ENCODE measurements at regions not wholly inside any gene's neighbourhood (a gene's known extent, or its start where the extent isn't known, plus 50 kb on each side); places are given as distances from the start of the nearest gene placed in this dataset.

DNA sequence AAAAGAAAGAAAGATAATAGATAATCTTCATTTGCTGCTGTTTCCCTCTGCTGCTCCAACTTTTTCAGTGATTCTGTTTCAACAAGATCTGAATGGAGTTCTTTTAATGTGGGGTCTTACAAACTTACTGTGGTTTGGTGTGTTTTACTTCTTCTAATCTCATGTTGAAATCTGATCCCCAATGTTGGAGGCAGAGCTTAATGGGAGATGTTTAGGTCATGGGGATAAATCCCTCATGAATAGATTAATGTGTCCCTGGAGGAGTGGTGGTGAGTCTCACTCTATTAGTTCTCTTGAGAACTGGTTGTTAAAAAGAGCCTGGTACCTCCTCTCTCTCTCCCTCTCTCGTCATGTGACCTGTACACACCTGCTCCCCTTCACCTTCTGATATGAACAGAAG, 442.4 kb downstream of the EPHA4 start:
- ATAC-seq, result no peak
- DNase-seq, result no peak
- Histone ChIP-seq H3K27ac (no peak overlapping the region), H3K4me1 (no peaks in the 10 kb centered on the region), H3K27me3 (no peaks in the 10 kb centered on the region), H3K4me3 (no peak overlapping the region), H3K36me3 (no peaks in the 10 kb centered on the region), H3K9me3 (no peaks in the 10 kb centered on the region)
- no peak for TF ChIP-seq POLR2A (IDR thresholded peaks at IDR 0.05)
- TF ChIP-seq, protein P1, sequence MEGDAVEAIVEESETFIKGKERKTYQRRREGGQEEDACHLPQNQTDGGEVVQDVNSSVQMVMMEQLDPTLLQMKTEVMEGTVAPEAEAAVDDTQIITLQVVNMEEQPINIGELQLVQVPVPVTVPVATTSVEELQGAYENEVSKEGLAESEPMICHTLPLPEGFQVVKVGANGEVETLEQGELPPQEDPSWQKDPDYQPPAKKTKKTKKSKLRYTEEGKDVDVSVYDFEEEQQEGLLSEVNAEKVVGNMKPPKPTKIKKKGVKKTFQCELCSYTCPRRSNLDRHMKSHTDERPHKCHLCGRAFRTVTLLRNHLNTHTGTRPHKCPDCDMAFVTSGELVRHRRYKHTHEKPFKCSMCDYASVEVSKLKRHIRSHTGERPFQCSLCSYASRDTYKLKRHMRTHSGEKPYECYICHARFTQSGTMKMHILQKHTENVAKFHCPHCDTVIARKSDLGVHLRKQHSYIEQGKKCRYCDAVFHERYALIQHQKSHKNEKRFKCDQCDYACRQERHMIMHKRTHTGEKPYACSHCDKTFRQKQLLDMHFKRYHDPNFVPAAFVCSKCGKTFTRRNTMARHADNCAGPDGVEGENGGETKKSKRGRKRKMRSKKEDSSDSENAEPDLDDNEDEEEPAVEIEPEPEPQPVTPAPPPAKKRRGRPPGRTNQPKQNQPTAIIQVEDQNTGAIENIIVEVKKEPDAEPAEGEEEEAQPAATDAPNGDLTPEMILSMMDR (IDR thresholded peaks at IDR 0.05 in 4 of 5, conservative IDR thresholded peaks at IDR 0.05 in 1 of 5), result no peak
- intact Hi-C loops (cut with DNase I; ENCODE audit: low total_unique reads) (no loop called here), in situ Hi-C loops (cut with MboI; ENCODE audit: low sequenced_read_pairs in 4 of 4) (no loop called here)

DNA sequence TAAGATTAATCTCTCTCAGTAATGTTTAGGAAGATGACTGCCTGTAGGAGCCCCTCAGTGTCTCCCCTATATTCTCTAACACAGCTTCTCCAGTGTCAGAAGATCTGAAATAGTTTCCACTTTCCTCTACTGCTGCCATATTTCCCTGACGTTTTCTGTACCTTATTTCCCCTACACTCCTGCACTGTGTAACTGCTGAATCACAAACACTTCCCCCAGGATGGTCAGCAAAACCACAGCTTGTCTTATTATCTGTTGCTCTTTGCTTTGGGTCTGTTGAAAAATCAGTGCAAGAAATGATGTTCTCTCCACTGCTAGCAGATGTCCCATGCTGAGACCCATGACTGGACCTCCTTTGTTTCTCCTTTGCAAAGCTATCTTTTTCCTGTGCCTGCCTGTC, 441.7 kb downstream of the EPHA4 start:
- no peaks in the 10 kb centered on the region for H3K4me1 ChIP-seq
- intact Hi-C loops (cut with DNase I; ENCODE audit: low total_unique reads) (no loop called here), in situ Hi-C loops (cut with MboI; ENCODE audit: low sequenced_read_pairs in 4 of 4) (no loop called here)
- no peaks in the 10 kb centered on the region for H3K27me3 ChIP-seq
- H3K27ac ChIP-seq, result no peak overlapping the region
- no peak overlapping the region for H3K4me3 ChIP-seq
- H3K36me3 ChIP-seq, result no peaks in the 10 kb centered on the region
- ATAC-seq, result no peak
- H3K9me3 ChIP-seq, result no peaks in the 10 kb centered on the region
- TF ChIP-seq, protein P1 (IDR thresholded peaks at IDR 0.05 in 4 of 5, conservative IDR thresholded peaks at IDR 0.05 in 1 of 5), result no peak
- TF ChIP-seq POLR2A (IDR thresholded peaks at IDR 0.05), result no peak
- no peak for DNase-seq

DNA sequence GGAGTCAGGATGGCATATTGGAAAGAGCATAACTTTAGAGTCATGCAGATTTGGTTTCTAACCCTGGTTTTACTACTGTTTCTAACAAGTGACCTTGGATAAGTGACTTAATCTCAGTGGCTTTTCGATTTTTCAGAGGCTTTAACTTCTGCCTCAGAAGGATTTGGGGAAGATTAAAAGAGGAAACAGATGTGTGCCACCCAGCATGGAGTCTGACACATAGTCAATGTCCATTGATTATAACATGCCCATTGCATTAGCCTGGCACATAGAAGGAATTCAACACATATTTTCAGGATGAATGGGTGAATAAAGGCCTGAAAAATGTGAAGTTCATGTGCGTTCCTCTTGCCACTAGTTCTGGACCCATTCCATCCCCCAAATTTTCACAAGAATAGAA, 438.2 kb downstream of the EPHA4 start:
- no peaks in the 10 kb centered on the region for H3K27me3 ChIP-seq
- H3K4me1 ChIP-seq, result peaks cover 0 to 6% of the 10 kb centered on the region in 2 donors
- intact Hi-C loops (cut with DNase I; ENCODE audit: low total_unique reads) (no loop called here), in situ Hi-C loops (cut with MboI; ENCODE audit: low sequenced_read_pairs in 4 of 4) (no loop called here)
- no peak overlapping the region for H3K4me3 ChIP-seq
- no peaks in the 10 kb centered on the region for H3K9me3 ChIP-seq
- H3K36me3 ChIP-seq, result no peaks in the 10 kb centered on the region
- H3K27ac ChIP-seq, result no peak overlapping the region
- TF ChIP-seq POLR2A (IDR thresholded peaks at IDR 0.05), result no peak
- TF ChIP-seq, protein P1 (IDR thresholded peaks at IDR 0.05 in 4 of 5, conservative IDR thresholded peaks at IDR 0.05 in 1 of 5), result no peak
- ATAC-seq (no peak), DNase-seq (no peak)

DNA sequence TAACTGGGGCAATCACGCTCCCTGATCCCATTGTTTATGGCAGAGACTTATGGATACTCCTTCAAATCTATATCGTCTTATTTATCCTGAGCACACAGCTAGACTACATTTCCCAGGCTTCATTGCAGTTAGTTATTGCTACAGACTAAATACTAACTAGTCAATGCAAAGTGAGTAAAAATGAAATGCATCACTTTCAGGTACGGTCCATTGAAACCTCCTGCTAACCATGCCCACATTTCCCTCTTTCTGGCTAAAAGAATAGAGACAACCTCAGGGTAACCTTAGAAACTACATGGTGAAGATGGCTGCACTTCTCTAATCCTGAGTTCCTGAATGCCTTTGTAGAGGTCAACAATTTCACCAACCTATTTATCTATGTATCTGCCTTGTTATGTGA, 437.4 kb downstream of the EPHA4 start:
- intact Hi-C loops (cut with DNase I; ENCODE audit: low total_unique reads), result no loop called here
- no peak for ATAC-seq
- Histone ChIP-seq H3K27me3 (no peaks in the 10 kb centered on the region), H3K27ac (no peak overlapping the region), H3K9me3 (no peaks in the 10 kb centered on the region), H3K4me3 (no peak overlapping the region), H3K36me3 (no peaks in the 10 kb centered on the region), H3K4me1 (peaks cover 0 to 6% of the 10 kb centered on the region in 2 donors)
- in situ Hi-C loops (cut with MboI; ENCODE audit: low sequenced_read_pairs in 4 of 4), result no loop called here
- TF ChIP-seq POLR2A (IDR thresholded peaks at IDR 0.05), result no peak
- TF ChIP-seq, protein P1 (IDR thresholded peaks at IDR 0.05 in 4 of 5, conservative IDR thresholded peaks at IDR 0.05 in 1 of 5), result no peak
- no peak for DNase-seq

DNA sequence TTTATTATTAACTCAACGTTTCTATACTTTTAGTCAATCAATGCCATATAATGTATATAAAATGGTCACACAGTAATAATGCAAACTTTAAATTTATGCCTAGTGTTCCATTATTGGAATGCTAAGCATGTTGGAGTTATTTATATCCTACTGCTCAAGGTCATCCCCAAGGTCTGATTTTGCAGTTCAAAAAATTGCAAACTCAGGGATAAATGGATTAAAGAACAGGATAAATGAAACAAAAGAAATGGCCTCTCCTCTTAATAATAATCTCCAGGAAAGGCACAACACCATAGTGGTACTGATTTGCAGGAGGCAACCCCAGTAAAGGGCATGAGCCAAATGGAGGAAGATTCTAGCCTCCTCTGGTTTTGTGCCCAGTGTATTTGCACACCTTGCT, 436.4 kb downstream of the EPHA4 start:
- in situ Hi-C loops (cut with MboI; ENCODE audit: low sequenced_read_pairs in 4 of 4), result no loop called here
- H3K27me3 ChIP-seq, result no peaks in the 10 kb centered on the region
- DNase-seq, result no peak

More for the DNA sequence above, 436.4 kb downstream of the EPHA4 start:
- H3K4me3 ChIP-seq, result no peak overlapping the region
- TF ChIP-seq, protein P1 (IDR thresholded peaks at IDR 0.05 in 4 of 5, conservative IDR thresholded peaks at IDR 0.05 in 1 of 5), result no peak
- TF ChIP-seq POLR2A (IDR thresholded peaks at IDR 0.05), result no peak
- intact Hi-C loops (cut with DNase I; ENCODE audit: low total_unique reads), result no loop called here
- peaks cover 0 to 6% of the 10 kb centered on the region in 2 donors for H3K4me1 ChIP-seq
- H3K9me3 ChIP-seq, result no peaks in the 10 kb centered on the region
- no peak for ATAC-seq
- no peak overlapping the region for H3K27ac ChIP-seq
- no peaks in the 10 kb centered on the region for H3K36me3 ChIP-seq

All from gastrocnemius medialis (tissue), 4 donors.